Right forelimb (tissue), 1 donor: ENCODE measurements at regions not wholly inside any gene's neighbourhood (a gene's known extent, or its start where the extent isn't known, plus 50 kb on each side); places are given as distances from the start of the nearest gene placed in this dataset.
A peak's percentile ranks its signal among the peaks of the same experiment; 100 is the strongest.
"Not testable (repeated sequence)": the region's sequence is repeated elsewhere in the genome, so short reads cannot be mapped to it uniquely, and the experiment has no call there.

Experiments
- DNase-seq: peaks from one replicate; pipeline ENCODE4 v3.0.0-alpha.2; 2018

- no peak for DNase-seq
Measured at GRCh38 chr6:156687789-156688619, 89.2 kb upstream of the ARID1B start.

- peak; percentile 93 for DNase-seq
Measured at GRCh38 chr6:156686995-156687788, 90.0 kb upstream of the ARID1B start.

GRCh38 chr6:156686301-156686994 is 90.7 kb upstream of the ARID1B start:
- DNase-seq, result peak; percentile 48

- no peak for DNase-seq
Measured at GRCh38 chr6:156685823-156686222, 91.4 kb upstream of the ARID1B start.

GRCh38 chr6:156683821-156684220 is 93.4 kb upstream of the ARID1B start:
- no peak for DNase-seq

GRCh38 chr6:156676721-156677120 is 100.5 kb upstream of the ARID1B start:
- no peak for DNase-seq

GRCh38 chr6:156674197-156674596 is 103.0 kb upstream of the ARID1B start:
- no peak for DNase-seq

GRCh38 chr6:156670097-156670496 is 107.1 kb upstream of the ARID1B start:
- DNase-seq, result not testable (repeated sequence)

GRCh38 chr6:156662025-156662445 is 115.1 kb upstream of the ARID1B start:
- DNase-seq, result peak; percentile 80

GRCh38 chr6:156660389-156660788 is 116.8 kb upstream of the ARID1B start:
- no peak for DNase-seq

GRCh38 chr6:156659822-156660198 is 117.4 kb upstream of the ARID1B start:
- no peak for DNase-seq

- no peak for DNase-seq
Measured at GRCh38 chr6:156658966-156659821, 118.0 kb upstream of the ARID1B start.

GRCh38 chr6:156658186-156658965 is 118.8 kb upstream of the ARID1B start:
- DNase-seq, result no peak

GRCh38 chr6:156657296-156657695 is 119.9 kb upstream of the ARID1B start:
- DNase-seq, result no peak

GRCh38 chr6:156654919-156655918 is 122.0 kb upstream of the ARID1B start:
- DNase-seq, result no peak

- DNase-seq, result no peak
Measured at GRCh38 chr6:156652231-156652750, 124.9 kb upstream of the ARID1B start.

GRCh38 chr6:156651486-156651885 is 125.7 kb upstream of the ARID1B start:
- DNase-seq, result no peak

GRCh38 chr6:156650896-156651390 is 126.2 kb upstream of the ARID1B start:
- no peak for DNase-seq

GRCh38 chr6:156648616-156649015 is 128.6 kb upstream of the ARID1B start:
- DNase-seq, result no peak

- no peak for DNase-seq
Measured at GRCh38 chr6:156647991-156648390, 129.2 kb upstream of the ARID1B start.
